ENCODE measurements at regions not wholly inside any gene's neighbourhood (a gene's known extent, or its start where the extent isn't known, plus 50 kb on each side); places are given as distances from the start of the nearest gene placed in this dataset.

DNA sequence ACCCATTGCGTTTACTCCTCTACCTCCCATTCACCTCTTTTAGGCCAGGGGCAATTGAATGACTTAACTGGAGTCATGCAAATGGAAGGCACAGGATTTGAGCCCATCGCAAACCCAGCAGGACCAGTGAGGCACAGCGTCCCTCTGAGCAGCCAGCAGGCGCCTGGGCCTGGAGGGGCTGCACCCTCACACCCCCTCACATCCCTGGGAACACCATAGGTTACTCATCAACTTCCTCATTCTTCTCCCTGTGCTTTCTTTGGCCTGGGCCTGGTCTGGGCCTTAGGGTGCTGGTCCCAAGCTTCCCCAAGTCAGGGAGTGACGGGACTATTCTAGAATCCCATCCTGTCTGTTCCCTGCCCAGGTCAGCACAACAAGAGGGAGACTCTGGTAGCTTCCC, 169.4 kb upstream of the EEPD1 start (continued):
- no peak for TF ChIP-seq PURB (CRISPR knock-in tag; IDR thresholded peaks at IDR 0.05; ENCODE audit: low read depth)

DNA sequence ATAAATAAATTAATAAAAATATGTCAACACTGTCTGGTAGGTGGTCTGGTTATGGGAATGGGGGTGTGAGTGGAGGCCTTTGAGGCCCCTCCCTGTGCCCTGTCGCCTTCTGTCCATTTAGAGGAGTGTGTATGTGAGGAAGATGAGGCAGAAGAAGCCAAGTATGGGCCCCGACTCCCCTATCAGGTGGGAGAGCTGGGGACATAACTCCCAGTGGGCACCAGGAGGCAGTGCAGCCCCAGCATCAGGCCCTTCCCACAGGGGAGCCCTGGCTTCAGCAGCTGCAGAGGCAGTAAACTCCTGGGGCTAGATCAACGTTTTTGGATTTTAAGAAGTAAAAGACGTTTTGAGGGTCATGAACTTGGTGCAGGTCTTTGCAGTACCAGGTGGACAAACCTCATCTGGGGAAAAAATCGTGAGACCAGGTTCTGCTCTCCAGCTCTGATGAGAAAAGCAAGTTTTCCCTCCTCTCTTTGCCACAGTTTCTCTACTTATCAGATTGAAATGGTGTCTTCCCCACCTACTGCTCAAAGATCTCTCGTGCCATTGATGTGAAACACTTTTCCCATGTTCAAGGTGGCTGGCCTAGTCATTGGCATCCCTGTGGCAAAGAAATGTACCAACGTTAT, 167.8 kb upstream of the EEPD1 start:
- no peak overlapping the region for H3K4me2 ChIP-seq (ENCODE audit: insufficient read depth, low read length)
- no peak overlapping the region for H3K27ac ChIP-seq (ENCODE audit: extremely low read depth, low read depth, low read length)
- no peak overlapping the region for H2AFZ ChIP-seq (ENCODE audit: low read depth, low read length)
- no peaks in the 10 kb centered on the region for H4K20me1 ChIP-seq (replicated peaks; ENCODE audit: control insufficient read depth, insufficient read depth, low read length)
- no TSS peak for BruUV-seq (replicated peaks)
- H3K36me3 ChIP-seq (ENCODE audit: control insufficient read depth, insufficient read depth, low read length), result no peaks in the 10 kb centered on the region
- DNase-seq (ENCODE audit: extremely low read depth in 1 of 4, low spot score in 3 of 4) (peak; percentile 70 to 74 (median 72)), ATAC-seq (peak; percentile 99), FAIRE-seq (peak; percentile 68)
- 2% methylated on average over 7 of the region's 7 CpGs for WGBS (ENCODE audit: insufficient coverage, low coverage, missing lambda C conversion rate)
- H3K4me3 ChIP-seq, result no peak overlapping the region
- ChIA-PET CTCF (ENCODE audit: low intra/inter-chr PET ratio) (interaction anchor here (0.6 to 5.2 kb wide), 6 partner anchors 304 to 1196 kb away, joined by 3 to 58 read pairs (median 4); no protein-coding TSS in a partner anchor), POLR2A (interaction anchor here (0.7 kb wide), 2 partner anchors 307 to 364 kb away, joined by 3 to 4 read pairs; no protein-coding TSS in a partner anchor)
- intact Hi-C loops (cut with micrococcal nuclease), result loop anchor here (1.0 to 5.0 kb wide), 3 partner anchors 142 to 334 kb away; no protein-coding TSS in a partner anchor
- in situ Hi-C loops (cut with MboI), result loop anchor here (5.0 kb wide), 1 partner anchor 307 kb away; no protein-coding TSS in a partner anchor
- no peaks in the 10 kb centered on the region for H3K79me2 ChIP-seq (ENCODE audit: control insufficient read depth, insufficient read depth, low read length)
- H3K4me1 ChIP-seq (replicated peaks in 1 of 2; ENCODE audit: control insufficient read depth in 2 of 2, insufficient read depth in 2 of 2, low read length in 2 of 2), result peaks cover 0 to 5% of the 10 kb centered on the region in 2 experiments; a peak in 2 of 5 replicates
- H3K9me3 ChIP-seq (replicated peaks; ENCODE audit: control insufficient read depth, insufficient read depth, low read depth, low read length), result no peaks in the 10 kb centered on the region
- no peaks in the 10 kb centered on the region for H3K9me1 ChIP-seq (ENCODE audit: control insufficient read depth, insufficient read depth, low read length)
- H3K27me3 ChIP-seq (ENCODE audit: control insufficient read depth in 2 of 2, insufficient read depth in 2 of 2, low read length in 2 of 2), result peaks cover 18 to 59% of the 10 kb centered on the region in 2 experiments
- no peak overlapping the region for H3K9ac ChIP-seq (ENCODE audit: insufficient read depth in 1 of 2, low read depth in 2 of 2, low read length in 2 of 2)
- TF ChIP-seq RBM22 (IDR thresholded peaks at IDR 0.05; ENCODE audit: low read depth, low read length, poor library complexity, severe bottlenecking) (no peak), STAG1 (CRISPR knock-in tag; IDR thresholded peaks at IDR 0.05; ENCODE audit: borderline replicate concordance) (peak; percentile 86; the same call in 1 of the 2 replicates), ZNF766 (CRISPR knock-in tag; conservative IDR thresholded peaks at IDR 0.05) (no peak), OTX1 (CRISPR knock-in tag; IDR thresholded peaks at IDR 0.05) (no peak), ZNF436 (CRISPR knock-in tag; IDR thresholded peaks at IDR 0.05) (no peak), CBX3 (IDR thresholded peaks at IDR 0.05; ENCODE audit: borderline replicate concordance in 1 of 2, low read length in 2 of 2) (no peak)
- TF ChIP-seq, protein P1, sequence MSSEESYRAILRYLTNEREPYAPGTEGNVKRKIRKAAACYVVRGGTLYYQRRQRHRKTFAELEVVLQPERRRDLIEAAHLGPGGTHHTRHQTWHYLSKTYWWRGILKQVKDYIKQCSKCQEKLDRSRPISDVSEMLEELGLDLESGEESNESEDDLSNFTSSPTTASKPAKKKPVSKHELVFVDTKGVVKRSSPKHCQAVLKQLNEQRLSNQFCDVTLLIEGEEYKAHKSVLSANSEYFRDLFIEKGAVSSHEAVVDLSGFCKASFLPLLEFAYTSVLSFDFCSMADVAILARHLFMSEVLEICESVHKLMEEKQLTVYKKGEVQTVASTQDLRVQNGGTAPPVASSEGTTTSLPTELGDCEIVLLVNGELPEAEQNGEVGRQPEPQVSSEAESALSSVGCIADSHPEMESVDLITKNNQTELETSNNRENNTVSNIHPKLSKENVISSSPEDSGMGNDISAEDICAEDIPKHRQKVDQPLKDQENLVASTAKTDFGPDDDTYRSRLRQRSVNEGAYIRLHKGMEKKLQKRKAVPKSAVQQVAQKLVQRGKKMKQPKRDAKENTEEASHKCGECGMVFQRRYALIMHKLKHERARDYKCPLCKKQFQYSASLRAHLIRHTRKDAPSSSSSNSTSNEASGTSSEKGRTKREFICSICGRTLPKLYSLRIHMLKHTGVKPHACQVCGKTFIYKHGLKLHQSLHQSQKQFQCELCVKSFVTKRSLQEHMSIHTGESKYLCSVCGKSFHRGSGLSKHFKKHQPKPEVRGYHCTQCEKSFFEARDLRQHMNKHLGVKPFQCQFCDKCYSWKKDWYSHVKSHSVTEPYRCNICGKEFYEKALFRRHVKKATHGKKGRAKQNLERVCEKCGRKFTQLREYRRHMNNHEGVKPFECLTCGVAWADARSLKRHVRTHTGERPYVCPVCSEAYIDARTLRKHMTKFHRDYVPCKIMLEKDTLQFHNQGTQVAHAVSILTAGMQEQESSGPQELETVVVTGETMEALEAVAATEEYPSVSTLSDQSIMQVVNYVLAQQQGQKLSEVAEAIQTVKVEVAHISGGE (CRISPR knock-in tag; IDR thresholded peaks at IDR 0.05), result no peak
- TF ChIP-seq, protein P2, sequence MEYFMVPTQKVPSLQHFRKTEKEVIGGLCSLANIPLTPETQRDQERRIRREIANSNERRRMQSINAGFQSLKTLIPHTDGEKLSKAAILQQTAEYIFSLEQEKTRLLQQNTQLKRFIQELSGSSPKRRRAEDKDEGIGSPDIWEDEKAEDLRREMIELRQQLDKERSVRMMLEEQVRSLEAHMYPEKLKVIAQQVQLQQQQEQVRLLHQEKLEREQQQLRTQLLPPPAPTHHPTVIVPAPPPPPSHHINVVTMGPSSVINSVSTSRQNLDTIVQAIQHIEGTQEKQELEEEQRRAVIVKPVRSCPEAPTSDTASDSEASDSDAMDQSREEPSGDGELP (CRISPR knock-in tag; IDR thresholded peaks at IDR 0.05; ENCODE audit: borderline replicate concordance), result peak; percentile 68; the same call in 1 of the 2 replicates
- TF ChIP-seq, protein P3, sequence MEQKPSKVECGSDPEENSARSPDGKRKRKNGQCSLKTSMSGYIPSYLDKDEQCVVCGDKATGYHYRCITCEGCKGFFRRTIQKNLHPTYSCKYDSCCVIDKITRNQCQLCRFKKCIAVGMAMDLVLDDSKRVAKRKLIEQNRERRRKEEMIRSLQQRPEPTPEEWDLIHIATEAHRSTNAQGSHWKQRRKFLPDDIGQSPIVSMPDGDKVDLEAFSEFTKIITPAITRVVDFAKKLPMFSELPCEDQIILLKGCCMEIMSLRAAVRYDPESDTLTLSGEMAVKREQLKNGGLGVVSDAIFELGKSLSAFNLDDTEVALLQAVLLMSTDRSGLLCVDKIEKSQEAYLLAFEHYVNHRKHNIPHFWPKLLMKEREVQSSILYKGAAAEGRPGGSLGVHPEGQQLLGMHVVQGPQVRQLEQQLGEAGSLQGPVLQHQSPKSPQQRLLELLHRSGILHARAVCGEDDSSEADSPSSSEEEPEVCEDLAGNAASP (IDR thresholded peaks at IDR 0.05), result no peak
